HepG2 (cell line): ENCODE measurements at regions not wholly inside any gene's neighbourhood (a gene's known extent, or its start where the extent isn't known, plus 50 kb on each side); places are given as distances from the start of the nearest gene placed in this dataset.

ENCODE experiments used
- CBX2 ChIP-seq, 2 experiments: fragments of 200-600 bp in 1 of 2; sonication (generic); formaldehyde crosslinking in 1 of 2; IDR thresholded peaks; 2 replicates each; pipeline versions ENCODE4 v1.7.0 to v1.8.1; 2018 to 2022; ENCODE audit warnings: low read depth in 2 of 2, low read length in 1 of 2, mild to moderate bottlenecking in 1 of 2, missing genetic modification reagents in 1 of 2
- CEBPB ChIP-seq: IDR thresholded peaks from 2 replicates; pipeline ENCODE4 v1.6.1; 2011; ENCODE audit warnings: low read depth, low read length, improper control_type of control experiment, borderline replicate concordance
- MXD4 ChIP-seq: IDR thresholded peaks from 2 replicates; pipeline ENCODE4 v1.6.1; 2016; ENCODE audit warnings: mild to moderate bottlenecking, missing biosample characterization, missing genetic modification reagents
- RFX5 ChIP-seq: IDR thresholded peaks from 2 replicates; pipeline ENCODE4 v1.6.1; 2011; ENCODE audit warnings: low read depth, low read length, improper control_type of control experiment
- SMC3 ChIP-seq: IDR thresholded peaks from 2 replicates; pipeline ENCODE4 v1.6.1; 2011; ENCODE audit warnings: low read length, improper control_type of control experiment
- ZNF841 ChIP-seq: sonication (generic); formaldehyde crosslinking; IDR thresholded peaks from 2 replicates; pipeline ENCODE4 v1.8.1; 2023; ENCODE audit warnings: missing genetic modification reagents, borderline replicate concordance
- TF ChIP-seq, protein P1 (sequence below): sonication (generic); formaldehyde crosslinking; IDR thresholded peaks from 2 replicates; pipeline ENCODE4 v1.4.0; 2020; ENCODE audit warnings: missing genetic modification reagents
- TF ChIP-seq, protein P2 (sequence below): fragments of 450-650 bp; IDR thresholded peaks from 2 replicates; pipeline ENCODE4 v1.6.1; 2017; ENCODE audit warnings: mild to moderate bottlenecking
- TF ChIP-seq, protein P3 (sequence below): sonication (generic); formaldehyde crosslinking; IDR thresholded peaks from 2 replicates; pipeline ENCODE4 v1.4.0; 2020; ENCODE audit warnings: missing genetic modification reagents

DNA sequence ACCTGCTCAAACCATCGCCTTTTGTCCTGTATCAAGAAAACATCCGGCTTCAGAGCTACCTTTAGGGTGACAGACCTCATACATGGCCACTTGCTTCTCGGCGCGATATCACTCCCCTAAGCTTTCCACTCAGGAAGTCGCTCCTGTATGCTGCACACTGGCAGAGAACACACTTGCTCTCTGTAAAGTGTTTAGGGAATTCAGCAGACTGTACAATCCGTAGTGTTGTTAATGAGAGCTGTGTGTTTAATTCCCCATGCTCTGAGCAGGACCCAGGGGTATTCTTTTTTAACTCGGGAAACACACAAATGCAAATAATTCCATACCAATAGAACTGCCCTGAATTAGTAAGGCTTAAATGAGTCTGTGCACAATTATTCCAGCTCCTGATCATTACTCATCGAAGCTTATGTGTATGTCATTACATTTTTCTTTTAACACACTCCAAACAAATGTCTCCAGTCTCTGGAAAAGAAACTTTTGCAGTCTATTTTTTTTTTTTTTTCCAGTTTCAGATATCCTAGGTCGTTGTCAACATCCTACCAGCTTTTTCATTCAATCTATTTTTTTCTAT is 338.7 kb upstream of the ARID1B start:
- no peak for TF ChIP-seq CBX2 (IDR thresholded peaks at IDR 0.05; ENCODE audit: low read depth, low read length)
- TF ChIP-seq CBX2 (CRISPR knock-in tag; IDR thresholded peaks at IDR 0.05; ENCODE audit: low read depth): no peak
- TF ChIP-seq, protein P1, sequence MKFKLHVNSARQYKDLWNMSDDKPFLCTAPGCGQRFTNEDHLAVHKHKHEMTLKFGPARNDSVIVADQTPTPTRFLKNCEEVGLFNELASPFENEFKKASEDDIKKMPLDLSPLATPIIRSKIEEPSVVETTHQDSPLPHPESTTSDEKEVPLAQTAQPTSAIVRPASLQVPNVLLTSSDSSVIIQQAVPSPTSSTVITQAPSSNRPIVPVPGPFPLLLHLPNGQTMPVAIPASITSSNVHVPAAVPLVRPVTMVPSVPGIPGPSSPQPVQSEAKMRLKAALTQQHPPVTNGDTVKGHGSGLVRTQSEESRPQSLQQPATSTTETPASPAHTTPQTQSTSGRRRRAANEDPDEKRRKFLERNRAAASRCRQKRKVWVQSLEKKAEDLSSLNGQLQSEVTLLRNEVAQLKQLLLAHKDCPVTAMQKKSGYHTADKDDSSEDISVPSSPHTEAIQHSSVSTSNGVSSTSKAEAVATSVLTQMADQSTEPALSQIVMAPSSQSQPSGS (CRISPR knock-in tag): no peak
- no peak for TF ChIP-seq SMC3
- TF ChIP-seq, protein P2, sequence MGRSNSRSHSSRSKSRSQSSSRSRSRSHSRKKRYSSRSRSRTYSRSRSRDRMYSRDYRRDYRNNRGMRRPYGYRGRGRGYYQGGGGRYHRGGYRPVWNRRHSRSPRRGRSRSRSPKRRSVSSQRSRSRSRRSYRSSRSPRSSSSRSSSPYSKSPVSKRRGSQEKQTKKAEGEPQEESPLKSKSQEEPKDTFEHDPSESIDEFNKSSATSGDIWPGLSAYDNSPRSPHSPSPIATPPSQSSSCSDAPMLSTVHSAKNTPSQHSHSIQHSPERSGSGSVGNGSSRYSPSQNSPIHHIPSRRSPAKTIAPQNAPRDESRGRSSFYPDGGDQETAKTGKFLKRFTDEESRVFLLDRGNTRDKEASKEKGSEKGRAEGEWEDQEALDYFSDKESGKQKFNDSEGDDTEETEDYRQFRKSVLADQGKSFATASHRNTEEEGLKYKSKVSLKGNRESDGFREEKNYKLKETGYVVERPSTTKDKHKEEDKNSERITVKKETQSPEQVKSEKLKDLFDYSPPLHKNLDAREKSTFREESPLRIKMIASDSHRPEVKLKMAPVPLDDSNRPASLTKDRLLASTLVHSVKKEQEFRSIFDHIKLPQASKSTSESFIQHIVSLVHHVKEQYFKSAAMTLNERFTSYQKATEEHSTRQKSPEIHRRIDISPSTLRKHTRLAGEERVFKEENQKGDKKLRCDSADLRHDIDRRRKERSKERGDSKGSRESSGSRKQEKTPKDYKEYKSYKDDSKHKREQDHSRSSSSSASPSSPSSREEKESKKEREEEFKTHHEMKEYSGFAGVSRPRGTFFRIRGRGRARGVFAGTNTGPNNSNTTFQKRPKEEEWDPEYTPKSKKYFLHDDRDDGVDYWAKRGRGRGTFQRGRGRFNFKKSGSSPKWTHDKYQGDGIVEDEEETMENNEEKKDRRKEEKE: no peak
- no peak for TF ChIP-seq MXD4 (CRISPR knock-in tag)
- no peak for TF ChIP-seq RFX5
- TF ChIP-seq ZNF841 (CRISPR knock-in tag): no peak
- TF ChIP-seq CEBPB: no peak
- TF ChIP-seq, protein P3, sequence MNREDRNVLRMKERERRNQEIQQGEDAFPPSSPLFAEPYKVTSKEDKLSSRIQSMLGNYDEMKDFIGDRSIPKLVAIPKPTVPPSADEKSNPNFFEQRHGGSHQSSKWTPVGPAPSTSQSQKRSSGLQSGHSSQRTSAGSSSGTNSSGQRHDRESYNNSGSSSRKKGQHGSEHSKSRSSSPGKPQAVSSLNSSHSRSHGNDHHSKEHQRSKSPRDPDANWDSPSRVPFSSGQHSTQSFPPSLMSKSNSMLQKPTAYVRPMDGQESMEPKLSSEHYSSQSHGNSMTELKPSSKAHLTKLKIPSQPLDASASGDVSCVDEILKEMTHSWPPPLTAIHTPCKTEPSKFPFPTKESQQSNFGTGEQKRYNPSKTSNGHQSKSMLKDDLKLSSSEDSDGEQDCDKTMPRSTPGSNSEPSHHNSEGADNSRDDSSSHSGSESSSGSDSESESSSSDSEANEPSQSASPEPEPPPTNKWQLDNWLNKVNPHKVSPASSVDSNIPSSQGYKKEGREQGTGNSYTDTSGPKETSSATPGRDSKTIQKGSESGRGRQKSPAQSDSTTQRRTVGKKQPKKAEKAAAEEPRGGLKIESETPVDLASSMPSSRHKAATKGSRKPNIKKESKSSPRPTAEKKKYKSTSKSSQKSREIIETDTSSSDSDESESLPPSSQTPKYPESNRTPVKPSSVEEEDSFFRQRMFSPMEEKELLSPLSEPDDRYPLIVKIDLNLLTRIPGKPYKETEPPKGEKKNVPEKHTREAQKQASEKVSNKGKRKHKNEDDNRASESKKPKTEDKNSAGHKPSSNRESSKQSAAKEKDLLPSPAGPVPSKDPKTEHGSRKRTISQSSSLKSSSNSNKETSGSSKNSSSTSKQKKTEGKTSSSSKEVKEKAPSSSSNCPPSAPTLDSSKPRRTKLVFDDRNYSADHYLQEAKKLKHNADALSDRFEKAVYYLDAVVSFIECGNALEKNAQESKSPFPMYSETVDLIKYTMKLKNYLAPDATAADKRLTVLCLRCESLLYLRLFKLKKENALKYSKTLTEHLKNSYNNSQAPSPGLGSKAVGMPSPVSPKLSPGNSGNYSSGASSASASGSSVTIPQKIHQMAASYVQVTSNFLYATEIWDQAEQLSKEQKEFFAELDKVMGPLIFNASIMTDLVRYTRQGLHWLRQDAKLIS: no peak
